ENCODE measurements at regions not wholly inside any gene's neighbourhood (a gene's known extent, or its start where the extent isn't known, plus 50 kb on each side); places are given as distances from the start of the nearest gene placed in this dataset.

DNA sequence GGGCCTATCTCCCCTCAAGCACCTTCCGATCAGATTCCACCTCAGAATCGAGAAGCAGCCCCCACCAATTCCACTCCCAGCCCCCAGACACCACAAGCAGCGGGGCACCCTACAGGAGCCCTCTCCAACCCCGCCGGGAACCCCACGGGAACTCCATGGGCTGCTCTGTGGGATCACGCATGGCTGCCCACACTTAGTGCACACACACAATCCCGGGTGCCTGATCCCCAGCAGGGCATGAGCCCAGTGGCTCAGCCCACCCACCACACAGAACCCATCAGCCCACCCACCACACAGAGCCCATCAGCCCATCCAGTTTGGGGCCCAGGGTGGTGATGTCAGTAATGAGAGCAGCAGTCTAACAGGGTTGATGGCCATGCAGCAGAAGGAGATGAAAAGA lies 141.6 kb upstream of the LINGO1 start:
- TF ChIP-seq, protein P1, sequence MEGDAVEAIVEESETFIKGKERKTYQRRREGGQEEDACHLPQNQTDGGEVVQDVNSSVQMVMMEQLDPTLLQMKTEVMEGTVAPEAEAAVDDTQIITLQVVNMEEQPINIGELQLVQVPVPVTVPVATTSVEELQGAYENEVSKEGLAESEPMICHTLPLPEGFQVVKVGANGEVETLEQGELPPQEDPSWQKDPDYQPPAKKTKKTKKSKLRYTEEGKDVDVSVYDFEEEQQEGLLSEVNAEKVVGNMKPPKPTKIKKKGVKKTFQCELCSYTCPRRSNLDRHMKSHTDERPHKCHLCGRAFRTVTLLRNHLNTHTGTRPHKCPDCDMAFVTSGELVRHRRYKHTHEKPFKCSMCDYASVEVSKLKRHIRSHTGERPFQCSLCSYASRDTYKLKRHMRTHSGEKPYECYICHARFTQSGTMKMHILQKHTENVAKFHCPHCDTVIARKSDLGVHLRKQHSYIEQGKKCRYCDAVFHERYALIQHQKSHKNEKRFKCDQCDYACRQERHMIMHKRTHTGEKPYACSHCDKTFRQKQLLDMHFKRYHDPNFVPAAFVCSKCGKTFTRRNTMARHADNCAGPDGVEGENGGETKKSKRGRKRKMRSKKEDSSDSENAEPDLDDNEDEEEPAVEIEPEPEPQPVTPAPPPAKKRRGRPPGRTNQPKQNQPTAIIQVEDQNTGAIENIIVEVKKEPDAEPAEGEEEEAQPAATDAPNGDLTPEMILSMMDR (IDR thresholded peaks at IDR 0.05; ENCODE audit: low read length): no peak
- no peak for TF ChIP-seq EZH2 (optimal IDR thresholded peaks at IDR 0.05; ENCODE audit: low read depth, low read length)

Measured in MM.1S (cell line).